NCI-H446 (cell line): ENCODE measurements at regions not wholly inside any gene's neighbourhood (a gene's known extent, or its start where the extent isn't known, plus 50 kb on each side); places are given as distances from the start of the nearest gene placed in this dataset.

Experiments used
- DNase-seq, 2 experiments: peaks; one replicate each; lab custom pipeline; 2025; lab: John Stamatoyannopoulos, UW

DNA sequence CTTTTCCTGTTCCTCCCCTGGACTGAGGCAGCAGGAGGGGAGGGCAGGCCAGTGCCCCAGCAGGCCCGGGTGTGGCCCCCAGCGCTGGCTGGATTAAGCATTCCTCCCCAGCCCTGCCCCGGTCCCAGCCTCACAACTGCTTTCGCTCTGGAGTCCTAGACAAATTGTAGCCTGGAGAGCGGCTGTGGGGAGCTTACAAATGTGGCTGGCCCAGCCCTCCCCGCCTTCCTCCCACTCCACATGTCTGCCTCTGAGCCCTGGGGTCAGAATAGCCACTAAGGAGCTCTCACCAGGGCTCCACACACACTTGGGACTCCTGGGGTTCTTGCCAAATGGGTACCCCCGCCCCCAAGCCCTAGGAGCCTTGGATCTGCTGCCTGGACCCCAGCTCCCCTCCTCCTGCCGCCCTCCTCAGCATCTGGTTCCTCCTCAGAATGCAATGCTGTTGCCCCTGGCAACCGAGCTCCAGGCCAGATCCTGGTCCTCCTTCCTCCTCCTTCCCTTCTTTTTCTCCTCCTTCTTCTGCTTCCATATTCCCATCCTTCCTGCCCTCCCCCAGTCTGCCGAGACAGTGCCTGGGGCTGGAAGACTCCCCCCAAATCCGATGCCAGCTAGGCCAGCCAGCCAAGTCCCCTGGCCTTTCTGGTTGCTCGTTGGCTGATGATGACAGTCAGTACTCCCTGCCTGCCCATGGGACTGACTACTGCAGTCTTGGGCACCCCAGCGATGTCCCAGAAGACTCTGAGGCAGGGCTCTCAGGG, 91.1 kb downstream of the LINGO1 start:
- DNase-seq = peak; percentile 1 to 54

DNA sequence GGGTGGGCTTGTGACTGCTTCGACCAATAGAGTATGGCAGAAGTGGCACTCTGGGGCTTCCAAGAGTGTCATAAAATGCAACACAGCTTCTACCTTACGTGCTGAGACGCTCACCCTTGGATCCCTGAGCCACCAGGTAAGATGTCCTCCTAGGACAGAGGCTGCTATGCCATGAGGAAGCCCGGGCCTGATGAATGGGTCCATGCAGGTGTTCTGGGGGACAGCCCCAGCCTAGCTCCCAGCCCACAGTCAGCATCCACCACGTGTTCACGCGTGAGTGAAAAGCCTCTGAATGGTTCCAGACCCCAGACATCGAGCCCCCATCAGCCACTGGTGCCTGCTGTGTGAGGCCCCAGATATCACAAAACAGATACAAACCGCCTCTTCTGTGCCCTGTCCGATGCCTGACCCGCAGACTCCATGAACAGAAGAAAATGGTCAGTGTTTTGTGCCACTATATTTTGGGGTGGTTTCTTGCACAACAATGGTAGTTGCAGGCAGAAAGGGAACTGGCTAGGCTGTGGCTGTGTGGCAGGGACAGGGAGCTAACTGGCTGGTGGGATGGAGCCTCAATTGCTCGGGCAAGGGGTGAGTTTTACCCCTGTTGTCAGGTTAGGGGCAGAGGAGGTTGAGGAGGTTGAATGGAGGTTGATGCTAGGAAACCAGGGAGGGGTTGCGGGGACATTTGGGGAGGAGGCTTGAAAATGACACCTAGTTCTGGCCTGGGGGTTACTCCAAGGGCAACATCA, 92.2 kb downstream of the LINGO1 start:
- no peak for DNase-seq

DNA sequence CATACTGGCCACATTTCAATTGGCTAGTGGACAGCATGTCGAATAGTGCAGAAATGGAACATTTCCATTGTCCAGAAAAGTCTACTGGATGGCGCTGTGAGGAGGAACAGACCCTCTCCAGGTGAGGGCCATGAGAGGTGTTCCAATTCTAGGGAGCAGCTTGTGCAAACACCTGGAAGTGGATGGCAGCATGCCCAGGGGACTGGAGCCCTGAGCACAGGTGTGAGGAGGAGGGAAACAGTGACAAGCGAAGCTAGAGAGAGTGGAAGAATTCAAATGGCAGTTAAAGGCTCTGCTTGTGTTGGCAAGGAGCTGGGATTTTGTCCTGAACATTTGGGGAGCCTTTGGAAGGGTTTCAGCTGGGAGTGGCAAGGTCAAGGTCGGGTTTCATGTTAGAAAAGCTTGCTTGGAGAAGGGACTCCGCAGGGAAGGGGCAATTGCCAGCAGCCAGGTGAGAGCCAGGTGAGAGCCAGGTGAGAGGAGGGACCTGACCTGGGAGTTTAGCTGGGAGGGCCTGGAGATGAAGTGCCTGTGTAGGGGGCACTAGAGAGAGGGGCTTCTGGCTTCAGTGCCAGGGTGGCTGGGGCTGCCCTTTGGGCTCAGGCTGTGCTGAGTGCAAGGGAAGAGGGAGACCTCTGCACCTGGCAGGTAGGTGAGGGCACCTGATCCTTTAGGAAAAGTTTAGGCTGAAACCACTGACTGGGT, 93.8 kb downstream of the LINGO1 start:
- DNase-seq = no peak

GRCh38 chr15:77538027-77538451, 94.7 kb downstream of the LINGO1 start:
- no peak for DNase-seq

GRCh38 chr15:77537006-77537405, 95.7 kb downstream of the LINGO1 start:
- DNase-seq = no peak

DNA sequence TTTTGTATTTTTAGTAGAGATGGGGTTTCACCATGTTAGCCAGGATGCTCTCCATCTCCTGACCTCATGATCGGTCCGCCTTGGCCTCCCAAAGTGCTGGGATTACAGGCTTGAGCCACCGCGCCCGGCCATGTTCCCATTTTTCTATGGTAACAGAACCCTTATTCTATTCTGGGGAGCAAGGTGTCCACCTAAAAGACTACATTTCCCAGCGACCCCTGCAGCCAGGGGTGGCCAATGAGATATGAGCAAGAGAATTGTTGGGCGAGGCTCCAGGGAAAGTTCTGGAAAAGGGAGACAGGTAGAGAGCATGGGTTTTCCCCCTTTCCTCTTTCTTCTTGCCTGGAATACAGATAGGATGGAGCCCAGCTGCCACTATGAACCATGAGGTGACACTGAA, 96.9 kb downstream of the LINGO1 start:
- DNase-seq = no peak
